CD4-positive, alpha-beta T cell treated with Interleukin-2 at 100 ng/mL for 4 hours (primary cell): ENCODE measurements at regions not wholly inside any gene's neighbourhood (a gene's known extent, or its start where the extent isn't known, plus 50 kb on each side); places are given as distances from the start of the nearest gene placed in this dataset.

ENCODE experiments used
- DNase-seq: peaks from one replicate; pipeline ENCODE4 v3.0.0-alpha.2; 2020; ENCODE audit warnings: low spot score

DNA sequence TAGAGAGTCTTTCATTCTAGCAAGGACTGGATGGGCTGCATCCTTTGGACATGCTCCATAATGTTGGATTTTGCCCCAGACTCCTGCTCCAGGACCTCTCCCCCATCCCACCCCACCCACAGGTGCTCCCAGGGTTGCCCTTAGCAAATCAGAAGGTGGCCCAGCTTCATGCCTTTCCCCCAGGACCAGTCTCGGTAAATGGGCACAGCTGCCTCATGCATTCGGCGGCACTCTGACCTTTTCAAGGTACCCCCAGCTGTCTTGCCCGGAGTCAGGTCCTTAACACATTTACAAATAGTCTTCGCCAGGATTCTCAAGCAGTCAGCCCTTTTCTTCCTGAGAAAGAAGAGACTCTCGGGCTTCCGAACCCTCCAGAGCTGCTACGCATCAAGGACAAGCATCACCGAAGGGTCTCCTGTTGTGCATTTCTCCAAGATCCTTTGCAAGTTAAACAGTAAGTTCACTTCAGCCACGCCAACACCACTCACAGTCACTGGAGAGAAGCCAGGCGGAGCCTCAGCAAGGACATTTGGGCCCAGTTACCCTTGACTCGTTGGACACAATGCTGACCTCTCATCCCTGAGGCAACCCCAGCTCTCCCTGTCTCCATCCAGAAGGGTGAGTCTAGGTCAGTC is 287.8 kb downstream of the FAM43A start:
- no peak for DNase-seq

DNA sequence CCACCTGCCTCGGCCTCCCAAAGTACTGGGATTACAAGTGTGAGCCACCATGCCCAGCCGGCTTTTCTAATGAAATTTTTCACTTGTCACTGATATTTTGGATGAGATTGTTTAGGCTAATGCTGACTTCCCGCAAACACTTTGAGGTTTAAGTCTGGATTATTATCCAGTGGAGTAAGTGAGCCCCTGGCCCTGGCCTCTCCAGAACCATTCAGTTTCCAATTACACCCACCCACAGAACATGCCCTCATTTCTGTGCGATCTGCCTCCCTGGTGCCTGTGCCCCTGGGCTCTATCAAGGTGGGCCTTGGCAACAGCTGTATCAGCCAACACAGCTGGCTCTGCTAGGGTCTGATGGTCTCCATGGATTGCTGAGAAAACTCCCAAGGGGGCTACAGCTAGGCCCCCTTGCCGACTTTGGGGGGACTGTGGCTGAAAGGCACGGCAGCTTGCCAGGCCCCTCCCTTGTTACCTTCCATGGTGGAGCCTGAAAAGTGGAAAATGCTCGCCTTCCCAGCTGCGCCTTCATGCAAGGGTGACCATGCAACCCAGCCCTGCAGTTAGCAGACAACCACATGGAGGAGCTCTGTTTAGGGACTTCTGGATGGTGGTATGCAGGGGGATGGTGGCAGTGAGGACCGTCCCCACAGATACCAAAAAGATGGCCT is 288.9 kb downstream of the FAM43A start:
- DNase-seq = no peak

DNA sequence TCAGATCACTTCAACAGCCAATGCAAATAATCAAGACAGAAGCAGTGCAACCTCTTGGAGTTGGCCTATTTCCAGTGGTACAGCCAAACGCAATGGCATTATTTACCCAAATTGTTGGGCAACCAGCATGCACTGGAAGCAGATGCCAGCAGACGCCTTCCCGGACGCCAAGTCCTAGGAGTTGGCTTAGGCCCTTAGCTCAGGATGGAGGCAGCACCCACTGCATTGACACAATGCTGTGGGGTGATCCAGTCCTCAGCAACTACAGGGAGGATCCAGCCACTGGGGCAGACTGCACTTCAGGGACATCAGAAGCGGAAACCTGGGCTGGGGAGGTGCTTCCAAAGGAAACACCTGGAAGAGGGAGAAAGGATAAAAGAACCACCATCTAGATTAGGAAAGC is 290.4 kb downstream of the FAM43A start:
- DNase-seq = no peak

- no peak for DNase-seq
Measured at GRCh38 chr3:194976874-194977273, 291.2 kb downstream of the FAM43A start.

DNA sequence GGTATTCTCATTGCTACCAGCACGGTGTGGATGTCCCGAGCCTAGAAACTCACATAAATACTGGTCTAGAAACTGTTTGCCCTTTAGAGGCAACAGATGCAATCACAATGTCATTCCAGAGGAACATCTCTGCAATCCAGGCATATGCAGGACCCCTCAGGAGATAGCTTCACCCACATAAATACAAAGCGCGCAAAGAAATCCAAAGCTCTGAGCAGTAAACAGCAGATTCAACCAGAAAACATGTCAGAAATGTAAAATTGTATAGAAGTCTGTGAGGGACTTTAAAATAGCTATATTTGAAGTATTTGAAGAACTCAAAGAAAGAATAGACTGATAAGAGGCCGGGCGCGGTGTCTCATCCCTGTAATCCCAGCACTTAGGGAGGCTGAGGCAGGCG is 291.7 kb downstream of the FAM43A start:
- no peak for DNase-seq

DNA sequence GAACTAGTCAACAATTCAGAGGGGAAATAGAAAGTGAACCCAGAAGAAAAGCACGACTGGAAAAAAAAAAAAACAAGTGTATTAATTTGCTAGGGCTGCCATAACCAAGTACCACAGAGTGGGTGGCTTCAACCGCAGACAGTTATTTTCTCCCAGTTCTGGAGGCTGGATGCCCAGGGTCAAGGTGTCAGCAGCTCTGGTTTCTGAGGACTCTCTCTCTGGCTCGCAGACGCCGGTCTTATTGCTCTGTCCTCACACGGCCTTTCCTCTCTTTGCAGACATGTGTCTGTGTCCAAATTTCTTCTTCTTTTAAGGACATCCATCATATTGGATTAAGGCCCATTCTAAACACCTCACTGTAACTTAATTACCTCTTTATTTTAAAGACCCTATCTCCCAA is 291.8 kb downstream of the XXYLT1 start:
- no peak for DNase-seq

DNA sequence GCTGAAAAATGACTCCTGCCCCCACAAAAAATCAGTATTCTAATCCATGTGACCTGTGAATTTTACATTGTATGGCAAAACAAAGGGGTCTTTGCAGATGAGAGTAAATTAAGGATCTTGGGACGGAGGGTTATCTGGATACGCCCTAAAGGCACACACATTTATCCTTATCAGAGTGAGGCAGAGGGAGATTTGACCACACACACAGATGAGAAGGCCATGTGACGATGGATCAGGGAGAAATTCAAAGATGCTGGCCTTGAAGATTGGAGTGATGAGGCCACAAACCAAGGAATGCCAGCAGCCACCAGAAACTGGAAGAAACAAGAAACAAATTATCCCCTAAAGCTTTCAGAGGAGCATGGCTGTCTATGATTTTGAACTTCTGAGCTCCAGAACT is 288.5 kb downstream of the XXYLT1 start:
- DNase-seq = no peak

- no peak for DNase-seq
Measured at GRCh38 chr3:194983121-194983520, 287.8 kb downstream of the XXYLT1 start.

GRCh38 chr3:194983620-194984019 is 287.3 kb downstream of the XXYLT1 start:
- DNase-seq = no peak

DNA sequence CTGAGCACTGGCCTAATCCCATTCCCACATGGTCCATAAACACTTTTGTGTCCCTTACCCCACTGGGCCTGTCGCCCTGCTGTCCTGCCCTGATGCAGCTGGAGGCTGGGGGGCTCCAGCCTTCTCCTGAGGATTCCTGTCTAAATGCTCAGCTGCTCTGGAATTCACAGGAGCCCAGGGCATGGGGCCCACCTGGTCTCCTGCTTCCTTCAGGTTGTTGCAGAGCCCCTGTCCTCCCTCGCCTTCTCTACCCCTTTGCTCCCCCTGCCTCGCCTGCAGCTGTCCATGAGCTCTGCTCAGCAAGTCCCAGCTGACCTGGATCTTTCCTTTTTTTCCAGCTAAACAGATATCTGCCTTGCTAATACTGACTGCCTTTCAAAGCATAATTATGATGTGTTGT is 286.9 kb downstream of the XXYLT1 start:
- DNase-seq = no peak

DNA sequence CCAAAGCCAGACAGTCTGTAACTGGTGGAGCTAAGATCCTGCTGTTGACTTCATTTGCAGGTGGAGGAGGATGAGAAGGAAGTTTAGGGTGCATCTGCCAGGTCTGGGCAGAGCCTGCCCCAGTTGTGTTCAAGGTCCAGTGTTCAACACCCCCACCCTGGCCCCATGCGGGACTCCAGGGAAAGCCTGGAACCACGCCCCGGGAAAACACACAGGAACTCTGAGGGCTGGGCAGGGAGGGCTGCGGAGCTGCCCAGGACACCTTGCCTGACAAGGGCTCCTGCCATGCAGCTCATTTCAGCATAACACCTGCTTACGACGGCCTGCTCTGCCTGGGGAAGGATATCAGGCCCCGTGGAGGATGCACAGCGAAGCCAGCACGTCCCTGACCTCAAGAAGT is 286.3 kb downstream of the XXYLT1 start:
- no peak for DNase-seq

GRCh38 chr3:194985031-194985578 is 285.9 kb downstream of the XXYLT1 start:
- DNase-seq = no peak

DNA sequence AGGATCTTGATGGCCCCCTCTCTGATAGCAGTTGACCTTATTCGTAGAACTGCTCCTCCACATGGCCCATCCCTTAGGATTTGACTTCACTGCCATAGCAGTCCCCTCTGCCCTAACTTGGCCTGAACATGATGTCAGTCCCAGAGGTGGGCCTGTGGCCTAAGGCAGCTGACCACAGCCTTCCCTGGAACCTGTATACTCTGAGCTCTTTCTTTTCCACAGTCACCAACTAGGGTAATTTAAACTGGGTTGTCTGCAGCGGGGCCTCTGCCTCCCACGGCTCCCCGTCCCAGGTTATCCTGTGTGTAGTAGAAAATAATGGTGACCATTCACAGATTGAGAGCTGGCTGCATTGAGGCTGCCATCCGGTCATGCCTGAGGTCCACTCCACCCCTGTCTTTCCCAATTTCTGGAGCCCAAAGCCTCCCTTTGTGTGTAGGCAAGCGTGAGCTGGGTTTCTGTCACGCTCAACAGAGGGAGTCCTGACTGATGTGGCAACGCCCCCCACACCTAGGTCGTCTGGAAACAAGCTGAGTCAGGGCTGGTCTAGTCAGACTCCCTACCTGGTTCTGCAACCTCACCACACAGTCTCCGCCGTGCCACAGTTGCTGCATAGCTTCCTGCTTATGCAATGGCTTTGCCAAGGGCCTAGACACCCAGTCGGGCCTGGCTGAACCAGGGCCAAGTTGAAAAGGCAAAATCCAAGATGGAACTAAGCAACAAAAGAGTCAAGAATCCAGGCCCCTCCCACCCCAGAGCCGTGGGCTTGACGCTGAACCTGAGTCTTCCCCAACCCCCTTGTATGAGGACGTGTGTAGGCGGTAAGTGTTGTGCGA is 284.5 kb downstream of the XXYLT1 start:
- no peak for DNase-seq

- no peak for DNase-seq
Measured at GRCh38 chr3:194987571-194988494, 283.1 kb downstream of the XXYLT1 start.

GRCh38 chr3:194988495-194989165 is 282.3 kb downstream of the XXYLT1 start:
- DNase-seq = no peak

DNA sequence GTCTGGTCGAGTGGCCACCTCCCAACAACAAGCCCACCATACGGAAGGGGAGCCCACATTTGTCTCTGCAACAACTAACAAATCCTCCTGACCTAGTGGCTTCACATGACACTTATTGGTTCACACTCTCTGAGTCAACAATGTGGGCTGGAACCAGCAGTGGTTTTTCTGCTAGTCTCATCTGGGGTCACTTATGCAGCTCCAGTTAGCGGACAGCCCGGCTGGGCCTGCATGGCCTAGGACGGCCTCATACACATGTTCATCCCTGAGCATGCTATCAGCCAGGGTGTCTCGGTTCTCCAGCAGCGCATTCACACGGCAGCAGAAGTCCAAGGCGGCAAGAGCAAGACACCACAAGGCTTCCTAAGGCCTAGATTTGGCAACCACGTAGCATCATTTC is 281.7 kb downstream of the XXYLT1 start:
- DNase-seq = no peak

DNA sequence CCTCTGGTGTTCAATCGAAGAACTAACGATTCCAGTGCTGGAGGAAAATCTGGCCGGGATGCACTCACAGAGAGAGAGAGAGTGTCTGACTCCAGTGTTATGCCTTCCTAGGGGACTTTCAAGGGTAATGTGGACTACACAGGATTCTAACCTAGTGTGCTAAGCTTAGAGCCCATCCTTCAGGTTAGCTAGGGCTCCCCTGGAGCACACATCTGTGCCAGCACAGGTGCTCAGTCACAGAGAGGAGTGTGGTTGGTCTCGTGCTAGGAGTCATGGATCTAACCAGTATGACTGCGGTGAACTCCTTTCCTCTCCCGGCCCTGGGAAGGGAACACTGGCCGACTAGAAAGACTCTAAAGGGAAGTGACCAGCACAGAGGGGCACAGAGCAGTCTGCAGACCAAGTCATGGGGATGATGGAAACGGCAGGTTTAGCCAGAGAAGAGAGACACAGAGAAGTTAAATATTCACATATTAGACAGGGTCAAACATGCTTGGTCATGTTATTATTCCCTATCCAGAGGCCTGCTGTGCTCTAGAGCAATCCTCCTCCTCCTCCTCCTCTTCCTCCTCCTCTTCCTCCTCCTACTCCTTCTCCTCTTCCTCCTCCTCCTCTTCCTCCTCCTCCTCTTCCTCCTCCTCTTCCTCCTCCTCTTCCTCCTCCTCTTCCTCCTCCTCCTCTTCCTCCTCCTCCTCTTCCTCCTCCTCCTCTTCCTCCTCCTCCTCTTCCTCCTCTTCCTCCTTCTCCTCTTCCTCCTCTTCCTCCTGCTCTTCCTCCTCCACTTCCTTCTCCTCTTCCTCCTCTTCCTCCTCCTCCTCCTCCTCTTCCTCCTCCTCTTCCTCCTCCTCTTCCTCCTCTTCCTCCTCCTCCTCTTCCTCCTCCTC is 280.3 kb downstream of the XXYLT1 start:
- no peak for DNase-seq

GRCh38 chr3:194991338-194991654 is 279.7 kb downstream of the XXYLT1 start:
- DNase-seq = no peak

DNA sequence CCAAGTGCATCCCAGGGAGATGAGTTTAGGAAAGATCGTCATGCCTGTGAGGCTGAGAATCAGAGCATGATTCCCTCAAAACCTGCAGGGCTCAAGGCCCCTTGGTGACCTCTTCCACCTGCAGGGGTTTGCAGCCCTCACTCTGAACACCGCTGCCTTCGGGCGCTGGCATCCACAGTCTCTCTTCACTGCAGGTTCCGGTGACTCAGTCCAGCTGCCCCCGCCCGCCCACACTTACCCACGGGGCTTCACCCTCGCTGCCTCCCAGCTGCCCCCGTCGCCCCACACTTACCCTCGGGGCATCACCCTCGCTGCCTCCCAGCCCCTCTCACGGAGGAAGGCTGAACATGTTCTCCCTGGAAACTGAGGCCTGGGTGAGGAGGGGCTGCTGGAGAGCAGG is 277.1 kb downstream of the XXYLT1 start:
- DNase-seq = no peak

- DNase-seq = no peak
Measured at GRCh38 chr3:194994551-194994981, 276.4 kb downstream of the XXYLT1 start.
